GM19372 (cell line): ENCODE measurements at regions not wholly inside any gene's neighbourhood (a gene's known extent, or its start where the extent isn't known, plus 50 kb on each side); places are given as distances from the start of the nearest gene placed in this dataset.

ENCODE experiments used
- ATAC-seq: cut with Tn5 transposase; IDR thresholded peaks from one replicate; pipeline ENCODE4 v1.9.1; 2021; ENCODE audit warnings: mild to moderate bottlenecking, low read depth, moderate library complexity; ENCODE audit not compliant: unreplicated experiment

- ATAC-seq = no peak
Measured at GRCh38 chr5:128591598-128592455, 53.8 kb upstream of the FBN2 start.

- no peak for ATAC-seq
Measured at GRCh38 chr5:128596071-128596470, 58.0 kb upstream of the FBN2 start.

GRCh38 chr5:128597156-128597555, 59.1 kb upstream of the FBN2 start:
- no peak for ATAC-seq

- no peak for ATAC-seq
Measured at GRCh38 chr5:128613128-128613527, 75.1 kb upstream of the FBN2 start.

- ATAC-seq = no peak
Measured at GRCh38 chr5:128613766-128614165, 75.7 kb upstream of the FBN2 start.

GRCh38 chr5:128615578-128615977, 77.5 kb upstream of the FBN2 start:
- no peak for ATAC-seq

GRCh38 chr5:128626536-128627090, 88.6 kb upstream of the FBN2 start:
- ATAC-seq = no peak

GRCh38 chr5:128627939-128628338, 89.9 kb upstream of the FBN2 start:
- ATAC-seq = no peak

- no peak for ATAC-seq
Measured at GRCh38 chr5:128629157-128629556, 91.1 kb upstream of the FBN2 start.

- no peak for ATAC-seq
Measured at GRCh38 chr5:128630121-128630520, 92.1 kb upstream of the FBN2 start.

GRCh38 chr5:128631771-128632170, 93.7 kb upstream of the FBN2 start:
- ATAC-seq = no peak

- no peak for ATAC-seq
Measured at GRCh38 chr5:128632264-128632663, 94.2 kb upstream of the FBN2 start.

GRCh38 chr5:128633901-128634300, 95.9 kb upstream of the FBN2 start:
- no peak for ATAC-seq

GRCh38 chr5:128635379-128635778, 97.3 kb upstream of the FBN2 start:
- no peak for ATAC-seq

- ATAC-seq = no peak
Measured at GRCh38 chr5:128636361-128636760, 98.3 kb upstream of the FBN2 start.

GRCh38 chr5:128637031-128637430, 99.0 kb upstream of the FBN2 start:
- no peak for ATAC-seq

- no peak for ATAC-seq
Measured at GRCh38 chr5:128641861-128642260, 103.8 kb upstream of the FBN2 start.

GRCh38 chr5:128644863-128645262, 106.8 kb upstream of the FBN2 start:
- no peak for ATAC-seq

GRCh38 chr5:128645581-128645980, 107.5 kb upstream of the FBN2 start:
- no peak for ATAC-seq

- ATAC-seq = no peak
Measured at GRCh38 chr5:128646176-128646575, 108.1 kb upstream of the FBN2 start.

- ATAC-seq = no peak
Measured at GRCh38 chr5:128649192-128649591, 111.1 kb upstream of the FBN2 start.

GRCh38 chr5:128662997-128663396, 125.0 kb upstream of the FBN2 start:
- no peak for ATAC-seq
